ENCODE measurements at regions not wholly inside any gene's neighbourhood (a gene's known extent, or its start where the extent isn't known, plus 50 kb on each side); places are given as distances from the start of the nearest gene placed in this dataset.

DNA sequence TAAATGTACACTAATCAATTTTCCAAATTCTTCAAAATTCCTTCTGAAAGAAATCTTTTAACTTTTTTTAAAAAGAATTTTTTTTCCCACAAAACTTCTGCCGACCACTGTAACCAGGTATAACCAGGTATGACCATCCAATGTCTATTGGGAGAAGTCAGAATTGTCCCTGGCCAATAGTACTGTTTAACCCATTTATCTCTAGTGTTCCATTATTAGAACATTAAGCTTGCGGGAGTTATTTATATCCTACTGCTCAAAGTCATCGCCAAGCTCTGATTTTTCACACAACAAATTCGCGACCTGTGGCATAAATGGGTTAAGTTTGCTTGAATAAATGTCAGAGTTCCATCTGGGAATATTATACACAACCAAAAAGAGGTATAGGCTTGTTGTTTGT lies 343.2 kb downstream of the ANXA1 start:
- TF ChIP-seq FOSL2 (IDR thresholded peaks at IDR 0.05; ENCODE audit: borderline replicate concordance, low read depth), result no peak
- TF ChIP-seq, protein P1, sequence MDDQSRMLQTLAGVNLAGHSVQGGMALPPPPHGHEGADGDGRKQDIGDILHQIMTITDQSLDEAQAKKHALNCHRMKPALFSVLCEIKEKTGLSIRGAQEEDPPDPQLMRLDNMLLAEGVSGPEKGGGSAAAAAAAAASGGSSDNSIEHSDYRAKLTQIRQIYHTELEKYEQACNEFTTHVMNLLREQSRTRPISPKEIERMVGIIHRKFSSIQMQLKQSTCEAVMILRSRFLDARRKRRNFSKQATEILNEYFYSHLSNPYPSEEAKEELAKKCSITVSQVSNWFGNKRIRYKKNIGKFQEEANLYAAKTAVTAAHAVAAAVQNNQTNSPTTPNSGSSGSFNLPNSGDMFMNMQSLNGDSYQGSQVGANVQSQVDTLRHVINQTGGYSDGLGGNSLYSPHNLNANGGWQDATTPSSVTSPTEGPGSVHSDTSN (IDR thresholded peaks at IDR 0.05), result no peak
- no peak for TF ChIP-seq GABPA (IDR thresholded peaks at IDR 0.05; ENCODE audit: low read depth)
- TF ChIP-seq, protein P2, sequence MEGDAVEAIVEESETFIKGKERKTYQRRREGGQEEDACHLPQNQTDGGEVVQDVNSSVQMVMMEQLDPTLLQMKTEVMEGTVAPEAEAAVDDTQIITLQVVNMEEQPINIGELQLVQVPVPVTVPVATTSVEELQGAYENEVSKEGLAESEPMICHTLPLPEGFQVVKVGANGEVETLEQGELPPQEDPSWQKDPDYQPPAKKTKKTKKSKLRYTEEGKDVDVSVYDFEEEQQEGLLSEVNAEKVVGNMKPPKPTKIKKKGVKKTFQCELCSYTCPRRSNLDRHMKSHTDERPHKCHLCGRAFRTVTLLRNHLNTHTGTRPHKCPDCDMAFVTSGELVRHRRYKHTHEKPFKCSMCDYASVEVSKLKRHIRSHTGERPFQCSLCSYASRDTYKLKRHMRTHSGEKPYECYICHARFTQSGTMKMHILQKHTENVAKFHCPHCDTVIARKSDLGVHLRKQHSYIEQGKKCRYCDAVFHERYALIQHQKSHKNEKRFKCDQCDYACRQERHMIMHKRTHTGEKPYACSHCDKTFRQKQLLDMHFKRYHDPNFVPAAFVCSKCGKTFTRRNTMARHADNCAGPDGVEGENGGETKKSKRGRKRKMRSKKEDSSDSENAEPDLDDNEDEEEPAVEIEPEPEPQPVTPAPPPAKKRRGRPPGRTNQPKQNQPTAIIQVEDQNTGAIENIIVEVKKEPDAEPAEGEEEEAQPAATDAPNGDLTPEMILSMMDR (IDR thresholded peaks at IDR 0.05), result no peak
- no peak for TF ChIP-seq NFIC (IDR thresholded peaks at IDR 0.05; ENCODE audit: borderline replicate concordance)
- no peak for TF ChIP-seq RCOR1 (IDR thresholded peaks at IDR 0.05; ENCODE audit: low read length)
- TF ChIP-seq POLR2AphosphoS5 (IDR thresholded peaks at IDR 0.05; ENCODE audit: low read depth, low read length), result no peak
- TF ChIP-seq, protein P3, sequence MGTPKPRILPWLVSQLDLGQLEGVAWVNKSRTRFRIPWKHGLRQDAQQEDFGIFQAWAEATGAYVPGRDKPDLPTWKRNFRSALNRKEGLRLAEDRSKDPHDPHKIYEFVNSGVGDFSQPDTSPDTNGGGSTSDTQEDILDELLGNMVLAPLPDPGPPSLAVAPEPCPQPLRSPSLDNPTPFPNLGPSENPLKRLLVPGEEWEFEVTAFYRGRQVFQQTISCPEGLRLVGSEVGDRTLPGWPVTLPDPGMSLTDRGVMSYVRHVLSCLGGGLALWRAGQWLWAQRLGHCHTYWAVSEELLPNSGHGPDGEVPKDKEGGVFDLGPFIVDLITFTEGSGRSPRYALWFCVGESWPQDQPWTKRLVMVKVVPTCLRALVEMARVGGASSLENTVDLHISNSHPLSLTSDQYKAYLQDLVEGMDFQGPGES (IDR thresholded peaks at IDR 0.05; ENCODE audit: low read depth, low read length), result no peak
- TF ChIP-seq TEAD4 (IDR thresholded peaks at IDR 0.05; ENCODE audit: borderline replicate concordance, insufficient read depth), result no peak
- no peak for TF ChIP-seq EZH2phosphoT487 (IDR thresholded peaks at IDR 0.05; ENCODE audit: borderline replicate concordance, low read depth)
- no peak for TF ChIP-seq SIN3A (IDR thresholded peaks at IDR 0.05; ENCODE audit: borderline replicate concordance, low read depth, low read length)
- TF ChIP-seq RFX5 (IDR thresholded peaks at IDR 0.05; ENCODE audit: low read length), result no peak
- H3K9me3 ChIP-seq, result no peaks in the 10 kb centered on the region
- H3K27me3 ChIP-seq (ENCODE audit: insufficient read depth), result no peaks in the 10 kb centered on the region
- no peaks in the 10 kb centered on the region for H4K20me1 ChIP-seq (ENCODE audit: insufficient read depth)
- POLR2A ChIA-PET, result no interaction called here
- no peaks in the 10 kb centered on the region for H3K79me2 ChIP-seq (ENCODE audit: insufficient read depth)
- H2AFZ ChIP-seq (ENCODE audit: low read depth), result no peak overlapping the region
- H3K9me2 ChIP-seq, result no peaks in the 10 kb centered on the region
- H3K4me1 ChIP-seq (ENCODE audit: control insufficient read depth in 1 of 2, insufficient read depth in 2 of 2, low read depth in 1 of 2, low read length in 1 of 2), result no peaks in the 10 kb centered on the region
- CTCF ChIA-PET, result interaction anchor here (0.6 to 2.1 kb wide), 2 partner anchors 10 to 12 kb away, joined by 3 to 6 read pairs; no protein-coding TSS in a partner anchor
- WGBS (ENCODE audit: low lambda C conversion rate), result 19% methylated on average over 5 of the region's 5 CpGs
- no peak for DNase-seq
- no peaks in the 10 kb centered on the region for H3F3A ChIP-seq (replicated peaks; ENCODE audit: insufficient read depth)
- no peak overlapping the region for H3K4me3 ChIP-seq (ENCODE audit: low read depth in 2 of 2, low read length in 1 of 2)
- H3K4me2 ChIP-seq, result no peak overlapping the region
- H3K9ac ChIP-seq, result no peak overlapping the region
- no peak overlapping the region for H3K27ac ChIP-seq (ENCODE audit: low read depth in 2 of 2, low read length in 1 of 2)
- no peaks in the 10 kb centered on the region for H3K36me3 ChIP-seq (replicated peaks in 1 of 2; ENCODE audit: control insufficient read depth in 1 of 2, insufficient read depth in 2 of 2, low read length in 1 of 2)

GRCh38 chr9:73497796-73498195 lies 346.1 kb downstream of the ANXA1 start:
- Histone ChIP-seq H3K4me2 (no peak overlapping the region), H3F3A (replicated peaks; ENCODE audit: insufficient read depth) (no peaks in the 10 kb centered on the region), H3K27ac (ENCODE audit: low read depth in 2 of 2, low read length in 1 of 2) (no peak overlapping the region), H2AFZ (ENCODE audit: low read depth) (no peak overlapping the region), H3K4me3 (ENCODE audit: low read depth in 2 of 2, low read length in 1 of 2) (no peak overlapping the region), H3K27me3 (ENCODE audit: insufficient read depth) (no peaks in the 10 kb centered on the region), H3K9ac (no peak overlapping the region), H3K79me2 (ENCODE audit: insufficient read depth) (no peaks in the 10 kb centered on the region), H3K4me1 (ENCODE audit: control insufficient read depth in 1 of 2, insufficient read depth in 2 of 2, low read depth in 1 of 2, low read length in 1 of 2) (no peaks in the 10 kb centered on the region), H3K36me3 (replicated peaks in 1 of 2; ENCODE audit: control insufficient read depth in 1 of 2, insufficient read depth in 2 of 2, low read length in 1 of 2) (no peaks in the 10 kb centered on the region), H4K20me1 (ENCODE audit: insufficient read depth) (no peaks in the 10 kb centered on the region), H3K9me3 (no peaks in the 10 kb centered on the region), H3K9me2 (no peaks in the 10 kb centered on the region)
- TF ChIP-seq, protein P4, sequence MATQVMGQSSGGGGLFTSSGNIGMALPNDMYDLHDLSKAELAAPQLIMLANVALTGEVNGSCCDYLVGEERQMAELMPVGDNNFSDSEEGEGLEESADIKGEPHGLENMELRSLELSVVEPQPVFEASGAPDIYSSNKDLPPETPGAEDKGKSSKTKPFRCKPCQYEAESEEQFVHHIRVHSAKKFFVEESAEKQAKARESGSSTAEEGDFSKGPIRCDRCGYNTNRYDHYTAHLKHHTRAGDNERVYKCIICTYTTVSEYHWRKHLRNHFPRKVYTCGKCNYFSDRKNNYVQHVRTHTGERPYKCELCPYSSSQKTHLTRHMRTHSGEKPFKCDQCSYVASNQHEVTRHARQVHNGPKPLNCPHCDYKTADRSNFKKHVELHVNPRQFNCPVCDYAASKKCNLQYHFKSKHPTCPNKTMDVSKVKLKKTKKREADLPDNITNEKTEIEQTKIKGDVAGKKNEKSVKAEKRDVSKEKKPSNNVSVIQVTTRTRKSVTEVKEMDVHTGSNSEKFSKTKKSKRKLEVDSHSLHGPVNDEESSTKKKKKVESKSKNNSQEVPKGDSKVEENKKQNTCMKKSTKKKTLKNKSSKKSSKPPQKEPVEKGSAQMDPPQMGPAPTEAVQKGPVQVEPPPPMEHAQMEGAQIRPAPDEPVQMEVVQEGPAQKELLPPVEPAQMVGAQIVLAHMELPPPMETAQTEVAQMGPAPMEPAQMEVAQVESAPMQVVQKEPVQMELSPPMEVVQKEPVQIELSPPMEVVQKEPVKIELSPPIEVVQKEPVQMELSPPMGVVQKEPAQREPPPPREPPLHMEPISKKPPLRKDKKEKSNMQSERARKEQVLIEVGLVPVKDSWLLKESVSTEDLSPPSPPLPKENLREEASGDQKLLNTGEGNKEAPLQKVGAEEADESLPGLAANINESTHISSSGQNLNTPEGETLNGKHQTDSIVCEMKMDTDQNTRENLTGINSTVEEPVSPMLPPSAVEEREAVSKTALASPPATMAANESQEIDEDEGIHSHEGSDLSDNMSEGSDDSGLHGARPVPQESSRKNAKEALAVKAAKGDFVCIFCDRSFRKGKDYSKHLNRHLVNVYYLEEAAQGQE (IDR thresholded peaks at IDR 0.05; ENCODE audit: low read depth, low read length), result no peak
- TF ChIP-seq USF2 (IDR thresholded peaks at IDR 0.05; ENCODE audit: borderline replicate concordance, low read depth, low read length), result no peak
- TF ChIP-seq RXRA (IDR thresholded peaks at IDR 0.05; ENCODE audit: borderline replicate concordance, low read depth), result no peak
- TF ChIP-seq MXI1 (IDR thresholded peaks at IDR 0.05; ENCODE audit: low read depth, low read length), result no peak
- TF ChIP-seq EZH2phosphoT487 (IDR thresholded peaks at IDR 0.05; ENCODE audit: borderline replicate concordance, low read depth), result no peak
- TF ChIP-seq GABPA (IDR thresholded peaks at IDR 0.05; ENCODE audit: low read depth), result no peak
- TF ChIP-seq ELF1 (IDR thresholded peaks at IDR 0.05), result no peak
- POLR2A ChIA-PET, result no interaction called here
- CTCF ChIA-PET, result no interaction called here
- WGBS (ENCODE audit: low lambda C conversion rate), result 5% methylated on average over 2 of the region's 2 CpGs
- no peak for DNase-seq

Measured in SK-N-SH (cell line).